Stimulated activated CD4-positive, alpha-beta T cell treated with anti-CD3 and anti-CD28 coated beads, TNF-alpha, amount 100 ng/mL, for 24 hours (primary cell): ENCODE measurements at regions not wholly inside any gene's neighbourhood (a gene's known extent, or its start where the extent isn't known, plus 50 kb on each side); places are given as distances from the start of the nearest gene placed in this dataset.
"Not testable (repeated sequence)": the region's sequence is repeated elsewhere in the genome, so short reads cannot be mapped to it uniquely, and the experiment has no call there.

Experiments used
- DNase-seq, 3 experiments: peaks; one replicate each; pipeline ENCODE4 v3.0.0-alpha.2; 2020; ENCODE audit warnings: low read depth in 3 of 3

DNA sequence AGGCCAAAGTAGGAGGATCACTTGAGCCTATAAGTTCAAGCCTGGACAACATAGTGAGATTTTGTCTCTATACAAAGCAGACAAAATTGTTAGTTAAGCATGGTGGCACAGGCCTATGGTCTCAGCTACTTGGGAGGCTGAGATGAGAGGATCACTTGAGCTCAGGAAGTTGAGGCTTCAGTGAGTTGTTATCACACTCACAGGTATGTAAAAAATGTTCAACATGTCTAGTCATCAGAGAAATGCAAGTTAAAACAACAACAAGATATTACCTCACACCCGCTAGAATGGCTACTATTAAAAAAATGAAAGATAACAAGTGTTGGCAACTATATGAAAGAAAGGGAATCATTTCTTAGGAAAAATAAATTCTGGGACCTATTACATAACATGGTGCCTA is 341.5 kb upstream of the ST8SIA4 start:
- DNase-seq, result no peak

DNA sequence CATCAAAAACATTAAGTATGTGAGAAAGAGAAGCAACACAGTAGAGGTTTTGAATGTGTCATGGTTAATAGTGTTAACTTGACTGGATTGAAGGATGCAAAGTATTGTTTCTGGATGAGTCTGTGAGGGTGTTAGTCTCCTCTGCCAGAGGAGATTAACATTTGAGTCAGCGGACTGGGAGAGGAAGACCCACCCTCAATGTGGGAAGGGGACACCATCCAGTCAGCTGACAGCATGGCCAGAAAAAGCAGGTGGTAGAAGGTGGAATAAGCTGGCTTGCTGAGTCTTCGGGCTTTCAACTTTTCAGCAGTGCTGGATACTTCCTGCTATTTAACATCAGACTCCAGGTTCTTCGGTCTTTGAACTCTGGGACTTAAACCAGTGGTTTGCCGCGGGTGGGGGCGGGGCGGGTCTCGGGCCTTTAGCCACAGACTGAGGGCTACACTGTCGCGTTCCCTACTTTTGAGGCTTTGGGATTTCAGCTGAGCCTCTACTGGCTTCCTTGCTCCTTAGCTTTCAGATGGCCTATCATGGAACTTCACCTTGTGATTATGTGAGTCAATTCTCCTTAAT is 309.9 kb upstream of the ST8SIA4 start:
- DNase-seq, result no peak

DNA sequence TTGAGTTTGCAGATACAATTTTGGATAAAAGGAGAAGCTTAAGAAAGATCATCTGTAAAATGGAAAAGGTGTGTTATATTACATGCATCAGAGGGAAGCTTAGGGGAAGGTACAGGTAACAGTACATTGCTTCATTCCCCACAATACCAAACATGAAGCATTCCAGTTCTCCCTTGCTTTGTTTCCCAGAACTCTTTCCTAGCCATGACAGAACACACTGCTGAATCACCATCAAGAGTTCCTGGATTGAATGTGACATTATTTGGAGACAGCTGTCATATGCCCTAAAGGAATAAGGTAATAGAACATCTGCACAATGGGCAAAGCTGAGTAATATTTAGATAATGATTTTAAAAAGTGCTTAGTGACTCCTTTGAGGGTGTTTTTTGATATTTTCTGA is 303.5 kb upstream of the ST8SIA4 start:
- DNase-seq, result no peak

DNA sequence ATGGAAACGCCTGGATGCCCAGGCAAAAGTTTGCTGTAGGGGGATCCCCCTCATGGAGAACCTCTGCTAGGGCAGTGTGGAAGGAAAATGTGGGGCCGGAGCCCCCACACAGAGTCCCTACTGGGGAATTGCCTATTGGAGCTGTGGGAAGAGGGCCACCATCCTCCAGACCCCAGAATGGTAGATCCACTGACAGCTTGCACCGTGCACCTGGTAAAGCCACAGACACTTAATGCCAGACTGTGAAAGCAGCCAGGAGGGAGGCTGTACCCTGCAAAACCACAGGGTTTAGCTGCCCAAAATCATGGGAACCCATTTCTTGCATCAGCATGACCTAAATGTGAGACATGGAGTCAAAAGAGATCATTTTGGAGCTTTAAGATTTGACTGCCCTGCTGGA is 302.0 kb upstream of the ST8SIA4 start:
- DNase-seq, result not testable (repeated sequence)

DNA sequence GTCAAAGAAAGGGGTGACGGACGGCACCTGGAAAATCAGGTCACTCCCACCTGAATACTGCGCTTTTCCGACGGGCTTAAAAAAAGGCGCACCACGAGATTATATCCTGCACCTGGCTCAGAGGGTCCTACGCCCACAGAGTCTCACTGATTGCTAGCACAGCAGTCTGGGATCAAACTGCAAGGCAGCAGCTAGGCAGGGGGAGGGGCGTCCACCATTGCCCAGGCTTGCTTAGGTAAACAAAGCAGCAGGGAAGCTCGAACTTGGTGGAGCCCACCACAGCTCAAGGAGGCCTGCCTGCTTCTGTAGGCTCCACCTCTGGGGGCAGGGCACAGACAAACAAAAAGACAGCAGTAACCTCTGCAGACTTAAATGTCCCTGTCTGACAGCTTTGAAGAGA is 277.3 kb upstream of the ST8SIA4 start:
- DNase-seq, result not testable (repeated sequence)

DNA sequence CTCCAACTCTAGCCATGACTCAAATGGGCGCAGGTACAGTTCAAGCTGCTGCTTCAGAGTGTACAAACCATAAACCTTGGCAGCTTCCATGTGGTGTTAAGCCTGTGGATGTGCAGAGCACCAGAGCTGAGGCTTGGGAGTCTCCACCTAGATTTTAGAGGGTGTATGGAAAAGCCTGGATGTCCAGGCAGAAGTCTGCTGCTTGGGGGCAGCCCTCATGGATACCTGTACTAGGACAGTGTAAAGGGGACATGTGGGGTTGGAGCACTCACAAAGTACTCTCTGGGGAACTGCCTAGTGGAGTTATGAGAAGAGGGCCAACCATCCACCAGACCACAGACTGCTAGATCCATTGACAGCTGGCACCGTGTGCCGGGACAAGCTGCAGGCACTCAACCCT is 273.5 kb upstream of the ST8SIA4 start:
- no peak for DNase-seq

DNA sequence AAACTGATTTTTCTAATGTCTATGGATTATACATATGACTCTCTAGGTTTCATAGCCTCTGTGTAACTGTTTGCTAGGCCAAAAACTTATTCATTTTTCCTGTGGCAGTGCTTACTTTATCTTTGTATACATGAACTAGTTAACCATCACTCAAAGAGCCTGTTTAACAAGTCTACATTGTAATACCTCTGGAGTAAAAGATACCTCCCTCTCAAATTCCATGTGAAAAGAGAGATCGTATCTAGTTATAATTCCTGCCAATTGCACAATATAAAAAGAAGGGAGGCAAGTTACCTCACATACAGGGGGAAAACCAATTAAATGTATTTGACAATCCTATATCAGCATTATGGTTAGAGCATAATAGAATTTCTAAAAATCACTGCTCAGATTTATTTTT is 271.9 kb upstream of the ST8SIA4 start:
- no peak for DNase-seq

DNA sequence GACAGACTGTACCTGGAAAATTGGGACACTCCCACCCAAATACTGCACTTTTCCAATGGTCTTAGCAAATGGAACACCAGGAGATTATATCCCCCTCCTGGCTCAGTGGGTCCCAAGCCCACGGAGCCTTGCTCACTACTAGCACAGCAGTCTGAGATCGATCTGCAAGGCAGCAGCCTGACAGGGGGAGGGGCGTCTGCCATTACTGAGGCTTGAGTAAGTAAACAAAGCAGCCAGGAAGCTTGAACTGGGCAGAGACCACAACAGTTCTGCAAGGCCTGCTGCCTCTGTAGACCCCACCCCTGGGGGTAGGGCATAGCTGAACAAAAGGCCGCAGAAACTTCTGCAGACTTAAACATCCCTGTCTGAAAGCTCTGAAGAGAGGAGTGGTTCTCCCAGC is 260.0 kb upstream of the ST8SIA4 start:
- no peak for DNase-seq

DNA sequence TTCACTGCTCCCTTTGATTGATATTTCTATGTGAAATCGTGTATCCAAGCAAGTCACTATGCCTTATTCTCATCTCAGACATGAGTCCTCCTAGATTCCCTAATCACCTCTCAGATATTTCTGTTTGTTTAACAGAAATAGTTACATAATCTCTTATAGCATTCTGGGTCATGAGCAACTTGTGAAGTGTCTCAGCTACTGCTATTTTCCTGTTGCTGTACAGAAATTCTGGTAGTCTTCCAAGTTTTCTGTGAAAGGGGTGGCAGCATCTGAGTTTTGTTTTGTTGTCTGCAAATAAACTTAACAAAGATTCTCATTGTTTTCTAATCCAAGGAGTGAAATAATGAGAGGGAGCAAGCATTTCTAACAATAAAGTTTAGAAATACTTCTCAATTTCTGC is 256.9 kb upstream of the ST8SIA4 start:
- no peak for DNase-seq

DNA sequence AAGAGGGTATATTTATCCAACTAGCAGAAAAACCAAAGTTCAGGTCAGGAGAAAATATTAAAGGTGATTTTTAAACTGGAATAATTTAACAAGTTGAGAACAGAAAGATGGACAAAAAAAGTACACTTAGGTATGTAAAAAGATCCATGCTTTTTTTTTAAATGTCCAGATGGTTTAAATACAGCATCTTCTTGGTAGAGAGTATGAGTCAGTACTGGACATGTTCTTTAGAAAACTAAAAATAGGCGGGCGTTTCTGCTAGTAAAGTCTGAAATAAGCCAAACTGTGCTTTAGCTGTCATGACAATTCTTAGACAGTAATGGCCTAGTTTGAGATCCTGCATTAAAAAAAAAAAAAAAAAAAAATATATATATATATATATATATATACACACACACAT is 255.9 kb upstream of the ST8SIA4 start:
- DNase-seq, result no peak

DNA sequence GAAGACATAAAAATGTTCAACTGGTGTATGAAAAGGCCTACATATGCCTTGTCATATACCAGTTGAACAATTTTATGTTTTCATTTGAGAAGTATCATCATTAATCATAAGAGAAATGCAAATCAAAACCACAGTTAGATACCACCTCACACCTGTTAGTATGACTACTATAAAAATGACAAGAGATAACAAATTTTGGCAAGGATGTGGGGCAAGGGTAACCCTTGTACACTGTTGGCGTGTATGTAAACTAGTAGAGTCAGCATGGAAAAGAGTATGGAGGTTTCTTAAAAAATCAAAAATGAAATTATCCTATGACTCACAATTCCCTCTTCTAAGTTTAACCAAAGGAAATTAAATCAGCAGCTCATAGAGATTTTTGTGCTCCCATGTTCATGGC is 250.4 kb upstream of the ST8SIA4 start:
- no peak for DNase-seq

DNA sequence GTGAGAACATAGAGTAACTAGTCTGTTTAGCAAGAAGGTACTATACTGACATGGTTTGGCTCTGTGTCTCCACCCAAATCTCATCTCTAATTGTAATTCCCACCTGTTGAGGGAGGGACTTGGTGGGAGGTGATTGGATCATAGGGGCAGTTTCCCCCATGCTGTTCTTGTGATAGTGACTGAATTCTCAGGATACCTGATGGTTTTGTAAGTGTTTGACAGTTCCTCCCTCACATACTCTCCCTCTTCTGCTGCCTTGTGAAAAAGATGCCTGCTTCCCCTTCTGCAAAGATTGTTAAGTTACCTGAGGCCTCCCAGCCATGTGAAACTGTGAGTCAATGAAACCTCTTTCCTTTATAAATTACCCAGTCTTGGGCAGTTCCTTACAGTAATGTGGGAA is 240.4 kb upstream of the ST8SIA4 start:
- no peak for DNase-seq

DNA sequence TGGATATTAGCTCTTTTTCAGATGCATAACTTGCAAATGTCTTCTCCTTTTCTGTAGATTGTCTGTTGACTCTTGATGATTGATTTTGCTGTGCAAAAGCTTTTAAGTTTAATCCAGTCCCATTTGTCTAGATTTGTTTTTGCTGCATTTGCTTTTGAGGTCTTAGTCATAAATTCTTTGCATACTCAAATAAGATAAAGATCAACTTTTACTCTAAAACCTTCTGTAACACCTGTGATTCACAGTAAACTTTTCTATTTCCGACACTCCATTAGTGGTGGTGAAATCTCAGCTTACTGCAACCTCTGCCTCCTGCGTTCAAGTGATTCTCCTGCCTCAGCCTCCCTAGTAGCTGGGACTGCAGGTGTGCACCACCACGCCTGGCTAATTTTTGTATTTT is 239.0 kb upstream of the ST8SIA4 start:
- no peak for DNase-seq

DNA sequence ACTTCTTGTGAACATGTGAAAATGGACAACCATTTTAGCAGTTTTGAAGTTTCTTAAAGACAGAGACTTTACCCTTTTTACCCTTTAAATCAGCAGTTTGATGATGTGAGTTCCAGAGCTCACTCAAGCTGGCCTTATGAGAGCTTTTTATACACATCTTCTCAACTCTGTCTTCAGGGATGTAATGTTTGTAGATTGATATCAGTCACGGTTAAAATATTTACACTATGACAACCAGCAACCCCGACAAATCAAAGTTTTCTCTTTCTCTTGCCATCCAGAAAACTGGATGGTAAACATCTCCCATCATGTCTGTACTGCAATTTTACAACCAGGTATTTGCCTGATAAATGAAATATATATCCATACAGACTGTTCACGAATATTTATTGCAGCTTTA is 233.4 kb upstream of the ST8SIA4 start:
- no peak for DNase-seq

DNA sequence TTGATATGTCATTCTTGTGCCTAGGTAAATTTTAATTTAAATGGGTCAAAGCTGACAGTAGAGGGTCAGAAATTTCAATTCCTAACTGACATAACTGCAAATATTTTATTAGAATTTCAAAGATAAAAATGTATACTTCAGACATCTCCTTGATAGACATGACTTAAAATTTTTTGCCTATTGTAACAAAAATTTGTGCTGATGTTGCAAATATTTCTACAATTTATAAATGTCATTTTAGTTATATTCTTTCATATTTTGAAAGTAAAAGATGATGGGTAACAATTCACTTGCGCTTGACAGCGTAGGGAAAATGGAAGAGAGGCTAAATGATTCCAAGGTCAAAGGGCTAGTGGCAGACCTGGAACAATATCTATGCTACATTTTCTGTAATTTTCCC is 220.3 kb upstream of the ST8SIA4 start:
- no peak for DNase-seq

DNA sequence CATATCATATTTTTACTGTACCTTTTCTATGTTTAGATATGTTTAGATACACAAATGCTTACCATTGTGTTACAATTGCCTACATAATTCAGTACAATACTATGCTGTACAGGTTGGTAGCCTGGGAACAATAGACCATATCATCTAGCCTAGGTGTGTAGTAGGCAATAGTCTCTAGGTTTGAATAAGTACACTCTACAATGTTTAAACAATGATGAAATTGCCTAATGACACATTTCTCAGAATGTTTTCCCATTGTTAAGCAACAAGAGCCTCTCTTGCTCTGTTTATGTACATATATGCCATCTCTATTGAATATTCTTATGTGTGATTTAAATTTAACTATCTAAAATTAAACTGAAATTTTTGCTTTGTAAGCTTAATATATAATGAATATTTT is 209.6 kb upstream of the ST8SIA4 start:
- DNase-seq, result no peak

DNA sequence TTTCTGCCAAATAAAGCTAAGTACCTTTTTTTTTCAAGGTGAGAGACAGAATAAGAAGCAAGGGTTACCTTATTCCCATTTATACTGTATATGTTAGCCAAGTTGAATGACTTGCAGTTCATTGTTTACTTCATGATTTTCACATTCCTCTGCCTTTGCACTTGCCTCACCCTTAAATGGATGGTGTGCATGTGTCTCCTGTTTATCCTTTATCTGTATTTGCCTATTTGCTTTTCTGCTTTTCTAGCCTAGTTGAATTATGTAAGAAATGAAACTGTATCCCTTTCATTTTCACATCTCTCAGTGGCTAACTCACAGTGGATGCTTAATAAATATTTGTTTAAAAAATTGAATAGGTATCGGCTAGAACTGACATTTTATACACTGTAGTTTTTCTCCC is 200.8 kb upstream of the ST8SIA4 start:
- no peak for DNase-seq

DNA sequence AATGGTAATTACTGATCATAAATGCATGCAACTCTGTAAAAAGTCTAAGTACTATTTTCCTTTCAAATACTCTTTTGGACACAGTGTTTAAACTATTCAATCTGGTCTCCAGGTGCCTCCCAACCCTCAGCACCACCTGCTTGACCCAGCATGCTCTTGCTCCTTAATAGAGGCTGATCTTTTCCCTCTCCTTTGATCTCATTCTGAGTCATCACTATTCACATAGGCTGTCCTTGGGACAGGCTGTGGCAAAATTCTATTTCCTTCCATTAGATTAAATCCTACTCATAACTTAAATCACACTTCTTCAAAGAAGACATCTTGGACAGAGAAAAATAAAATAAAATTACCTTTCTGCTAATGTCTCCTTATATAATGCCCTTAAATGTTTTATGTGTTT is 199.4 kb upstream of the ST8SIA4 start:
- DNase-seq, result no peak

DNA sequence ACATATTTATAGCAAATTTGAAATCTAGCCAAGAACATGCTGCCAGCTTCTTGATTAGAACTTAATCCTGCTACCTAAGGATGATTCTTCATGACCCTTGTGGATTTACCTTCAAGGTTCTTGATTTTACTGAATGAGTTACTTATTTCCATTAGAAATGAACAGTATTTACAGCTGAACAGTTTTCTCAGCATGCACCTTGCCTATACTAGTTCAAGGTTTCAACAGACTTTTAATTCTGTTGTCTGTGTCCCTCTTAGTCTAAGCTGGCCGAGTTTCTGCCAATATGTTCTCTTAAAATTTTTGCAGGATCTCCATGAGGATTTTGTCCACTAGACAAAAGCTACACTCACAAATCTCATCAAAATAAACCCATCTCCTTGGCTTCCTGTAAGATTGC is 188.8 kb upstream of the ST8SIA4 start:
- no peak for DNase-seq

DNA sequence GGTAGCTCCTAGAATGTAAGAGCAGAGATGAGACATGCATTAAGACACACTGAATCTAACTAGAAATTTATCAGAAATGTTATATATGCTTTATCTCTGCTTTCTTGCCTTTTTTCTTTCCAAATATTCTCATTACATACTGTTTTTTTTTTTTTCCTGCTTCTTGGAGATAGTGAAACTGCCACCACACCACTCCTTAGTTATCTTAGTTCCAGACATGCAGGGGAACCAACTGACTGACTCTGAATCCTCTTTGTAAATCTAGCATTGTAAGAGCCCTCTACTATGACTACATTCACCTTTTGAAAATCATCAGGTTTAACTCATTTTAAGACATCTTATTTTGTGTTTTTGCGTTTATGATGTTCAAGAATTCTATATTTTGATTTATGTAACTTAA is 181.3 kb upstream of the ST8SIA4 start:
- no peak for DNase-seq

DNA sequence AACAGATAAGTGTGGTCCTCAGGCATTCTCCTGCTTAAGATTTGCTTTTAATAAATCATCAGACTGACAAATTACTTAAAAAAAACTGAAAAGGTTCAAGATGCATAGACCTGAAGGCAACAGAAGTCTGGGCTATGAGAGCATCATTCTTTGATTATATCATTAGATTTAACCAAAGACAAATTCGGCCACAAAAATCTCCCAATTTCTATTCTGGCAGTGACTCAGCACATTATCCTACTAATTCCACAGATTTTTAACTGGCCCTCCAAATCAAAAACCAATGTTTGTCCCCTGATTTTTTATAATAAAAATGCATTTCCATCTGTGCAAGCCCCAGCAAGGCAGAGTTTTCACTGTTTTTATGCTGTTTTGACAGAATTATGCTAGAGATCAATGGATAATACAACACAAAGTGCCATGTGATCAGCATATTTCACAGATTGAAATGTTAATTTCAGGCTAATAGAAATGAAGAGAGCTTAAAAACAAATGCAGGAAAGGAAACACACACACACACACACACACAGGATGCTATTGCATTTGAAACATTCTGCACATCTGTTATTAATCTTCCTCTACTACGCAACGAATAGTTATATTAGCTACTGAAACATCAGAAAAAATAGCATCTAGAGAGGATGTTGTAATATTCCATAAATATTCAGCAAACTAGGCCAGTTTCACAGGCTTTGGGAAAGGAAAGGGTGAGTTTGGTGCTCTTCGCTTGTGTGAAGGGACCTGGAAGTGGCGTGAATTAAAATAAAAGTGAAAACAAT is 177.6 kb upstream of the ST8SIA4 start:
- DNase-seq, result no peak

DNA sequence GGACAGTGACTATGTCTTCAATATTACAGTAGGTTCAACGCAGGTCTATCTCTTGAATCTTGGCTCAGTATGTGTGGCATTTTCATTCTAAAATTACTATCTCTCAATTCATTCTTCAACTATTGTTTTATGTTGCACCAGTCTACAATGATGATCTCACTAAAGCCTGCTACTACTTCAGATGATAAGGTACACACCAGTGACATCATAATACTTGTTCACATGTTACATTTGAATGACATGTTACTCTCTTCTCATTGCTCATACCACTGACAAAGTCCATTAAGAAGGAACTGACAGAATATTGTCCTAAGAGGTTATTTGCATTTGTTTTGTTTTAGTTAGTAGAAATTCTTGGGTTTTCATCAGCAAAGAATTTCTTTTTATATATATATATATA is 165.2 kb upstream of the ST8SIA4 start:
- DNase-seq, result no peak

DNA sequence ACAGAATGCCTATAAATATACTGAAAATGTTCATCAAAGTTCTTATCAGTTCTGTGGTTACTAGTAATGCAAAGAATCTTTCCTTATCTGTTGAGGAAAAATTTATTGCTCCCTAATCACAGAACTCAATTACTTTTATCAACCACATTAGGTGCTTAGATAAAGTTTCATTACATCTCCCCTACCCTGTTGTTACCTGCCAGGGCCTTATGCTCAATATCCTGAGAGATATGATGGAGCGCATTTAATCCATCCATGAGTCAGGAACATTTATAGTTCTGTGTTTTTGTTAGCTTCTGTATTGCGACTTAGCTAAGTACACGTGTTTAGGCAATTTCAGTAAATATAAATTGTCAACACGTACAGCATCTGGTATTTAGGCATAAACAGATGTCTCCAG is 164.3 kb upstream of the ST8SIA4 start:
- no peak for DNase-seq

DNA sequence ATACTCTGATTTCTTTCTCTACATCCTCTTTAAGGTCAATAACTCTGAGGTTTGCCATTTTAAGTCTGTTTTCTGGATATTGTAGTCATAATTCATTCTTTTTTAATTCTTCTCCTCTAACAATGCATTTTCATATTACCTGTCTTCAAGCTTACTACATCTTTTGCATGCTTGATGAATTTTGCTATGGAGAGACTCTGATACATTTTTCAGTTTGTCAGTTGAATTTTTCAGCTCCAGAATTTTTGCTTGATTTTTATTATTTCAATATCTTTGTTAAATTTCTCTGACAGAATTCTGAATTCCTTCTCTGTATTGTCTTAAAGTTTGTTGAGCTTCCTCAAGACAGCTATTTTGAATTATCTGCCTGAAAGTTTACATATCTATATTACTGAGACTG is 159.8 kb upstream of the ST8SIA4 start:
- DNase-seq, result no peak
